Transverse colon (tissue), 4 donors: ENCODE measurements at regions not wholly inside any gene's neighbourhood (a gene's known extent, or its start where the extent isn't known, plus 50 kb on each side); places are given as distances from the start of the nearest gene placed in this dataset.

Experiments used
- CTCF ChIP-seq, 5 experiments: fragments of 200-600 bp in 3 of 5; fragments of 450-650 bp in 2 of 5; sonication (generic) in 3 of 5; IDR thresholded peaks; 1 replicate in 2 of 5; 2 replicates in 3 of 5; pipeline ENCODE4 v1.5.1; 2016 to 2017; ENCODE audit warnings: antibody characterized with exemption in 5 of 5, inconsistent platforms in 3 of 5, mild to moderate bottlenecking in 2 of 5, moderate library complexity in 1 of 5
- POLR2A ChIP-seq: fragments of 450-650 bp; IDR thresholded peaks from one replicate; pipeline ENCODE4 v1.6.1; 2016; ENCODE audit warnings: antibody characterized with exemption, mild to moderate bottlenecking, moderate library complexity
- POLR2AphosphoS5 ChIP-seq, 3 donors: sonication (generic); formaldehyde crosslinking; IDR thresholded peaks; one replicate each; pipeline ENCODE4 v1.6.1; 2016; ENCODE audit warnings: antibody characterized with exemption in 3 of 3

GRCh38 chr1:81430236-81430938 is 370.3 kb upstream of the ADGRL2 start:
- no peak for TF ChIP-seq CTCF (IDR thresholded peaks at IDR 0.05)
- no peak for TF ChIP-seq POLR2AphosphoS5 (IDR thresholded peaks at IDR 0.05)
- TF ChIP-seq POLR2A, result no peak
